Endodermal cell (in vitro differentiated cells): ENCODE measurements at regions not wholly inside any gene's neighbourhood (a gene's known extent, or its start where the extent isn't known, plus 50 kb on each side); places are given as distances from the start of the nearest gene placed in this dataset.

Source experiments
- DNase-seq: peaks from one replicate; pipeline ENCODE4 v3.0.0-alpha.2; 2017
- H3K27ac ChIP-seq: 2 replicates; pipeline ENCODE4 v1.5.1; 2013; ENCODE audit warnings: mild to moderate bottlenecking, low read depth, low read length, moderate library complexity
- H3K27me3 ChIP-seq: 2 replicates; pipeline ENCODE4 v1.6.1; 2013; ENCODE audit warnings: mild to moderate bottlenecking, low read length, moderate library complexity; ENCODE audit not compliant: insufficient read depth, control insufficient read depth, poor library complexity, severe bottlenecking
- H3K36me3 ChIP-seq: 2 replicates; pipeline ENCODE4 v1.7.0; 2013; ENCODE audit warnings: mild to moderate bottlenecking, low read length, moderate library complexity; ENCODE audit not compliant: control insufficient read depth, insufficient read depth
- H3K4me1 ChIP-seq: one replicate; pipeline ENCODE4 v1.7.0; 2013; ENCODE audit warnings: low read length; ENCODE audit not compliant: control insufficient read depth, insufficient read depth
- H3K4me3 ChIP-seq: 2 replicates; pipeline ENCODE4 v1.5.1; 2013; ENCODE audit warnings: mild to moderate bottlenecking, low read length, moderate library complexity
- H3K9ac ChIP-seq: 2 replicates; pipeline ENCODE4 v1.6.1; 2013; ENCODE audit warnings: mild to moderate bottlenecking, low read length, moderate library complexity; ENCODE audit not compliant: poor library complexity, severe bottlenecking; ENCODE audit errors: extremely low read depth
- H3K9me3 ChIP-seq: 2 replicates; pipeline ENCODE4 v1.6.1; 2013; ENCODE audit warnings: mild to moderate bottlenecking, low read length, moderate library complexity; ENCODE audit not compliant: control insufficient read depth
- H3K27ac Mint-ChIP-seq: 2 replicates; pipeline ENCODE4 v1.8.0; 2020; ENCODE audit warnings: mixed read lengths
- H3K27me3 Mint-ChIP-seq: 2 replicates; pipeline ENCODE4 v1.8.0; 2021; ENCODE audit warnings: mild to moderate bottlenecking, mixed read lengths; ENCODE audit not compliant: insufficient read depth
- H3K36me3 Mint-ChIP-seq: 2 replicates; pipeline ENCODE4 v1.8.0; 2020; ENCODE audit warnings: low read depth, mixed read lengths
- H3K4me1 Mint-ChIP-seq: 2 replicates; pipeline ENCODE4 v1.8.0; 2020; ENCODE audit warnings: mixed read lengths
- H3K4me3 Mint-ChIP-seq: 2 replicates; pipeline ENCODE4 v1.8.0; 2020; ENCODE audit warnings: mild to moderate bottlenecking, moderate library complexity, mixed read lengths
- H3K9me3 Mint-ChIP-seq: 2 replicates; pipeline ENCODE4 v1.8.0; 2020; ENCODE audit warnings: mild to moderate bottlenecking, mixed read lengths
- CTCF ChIP-seq: fragments of 200-600 bp; sonication (generic); conservative IDR thresholded peaks from 2 replicates; pipeline ENCODE4 v1.5.0; 2021; ENCODE audit warnings: antibody characterized with exemption, mild to moderate bottlenecking
- WGBS, 2 experiments: methylation state at CpG; one replicate each; pipeline versions ENCODE4 v1.1.5 to v1.1.7; 2013; ENCODE audit warnings: missing lambda C conversion rate in 2 of 2, mixed read lengths in 1 of 2; ENCODE audit not compliant: insufficient coverage in 1 of 2, insufficient read length in 1 of 2; 5-methylcytosine and 5-hydroxymethylcytosine counted together

- peaks cover 4% of the 10 kb centered on the region for H3K27me3 Mint-ChIP-seq
- Histone ChIP-seq H3K9me3 (no peaks in the 10 kb centered on the region), H3K27me3 (no peaks in the 10 kb centered on the region), H3K27ac (peak overlapping the region; percentile 54), H3K36me3 (no peaks in the 10 kb centered on the region), H3K9ac (no peak overlapping the region), H3K4me1 (peaks cover 13% of the 10 kb centered on the region), H3K4me3 (no peak overlapping the region)
- H3K27ac Mint-ChIP-seq, result no peak overlapping the region
- H3K36me3 Mint-ChIP-seq, result no peaks in the 10 kb centered on the region
- TF ChIP-seq CTCF, result no peak
- H3K4me3 Mint-ChIP-seq, result no peak overlapping the region
- no peaks in the 10 kb centered on the region for H3K9me3 Mint-ChIP-seq
- WGBS, 2 experiments, result 55 to 68% methylated on average over 5 to 10 of the region's 10 CpGs
- peak; percentile 83 for DNase-seq
- H3K4me1 Mint-ChIP-seq, result peaks cover 29% of the 10 kb centered on the region
Measured at GRCh38 chr10:78559661-78560340, 509.0 kb upstream of the ZMIZ1 start.

DNA sequence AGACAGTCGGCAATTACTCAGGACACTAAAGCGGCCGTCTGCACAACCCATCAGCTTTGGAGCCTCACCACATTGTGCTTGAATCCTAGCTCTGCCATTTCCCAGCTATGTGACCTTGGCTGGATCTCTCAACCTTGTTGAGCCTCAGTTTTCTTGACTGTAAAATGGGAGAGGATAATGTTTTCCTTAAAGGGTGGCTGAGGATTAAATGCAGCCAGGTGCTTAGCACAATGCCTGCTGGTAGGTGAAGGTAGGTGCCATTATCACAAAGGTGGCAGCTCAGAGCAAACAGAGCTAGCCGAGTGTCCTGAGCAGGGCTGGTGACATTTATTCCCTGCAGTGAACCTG lies 508.5 kb upstream of the ZMIZ1 start:
- Histone ChIP-seq H3K27ac (peak overlapping the region; percentile 54), H3K36me3 (no peaks in the 10 kb centered on the region), H3K27me3 (no peaks in the 10 kb centered on the region), H3K9ac (no peak overlapping the region), H3K4me3 (no peak overlapping the region), H3K9me3 (no peaks in the 10 kb centered on the region), H3K4me1 (peaks cover 13% of the 10 kb centered on the region)
- H3K4me1 Mint-ChIP-seq, result peaks cover 29% of the 10 kb centered on the region
- no peaks in the 10 kb centered on the region for H3K9me3 Mint-ChIP-seq
- TF ChIP-seq CTCF, result no peak
- no peak overlapping the region for H3K4me3 Mint-ChIP-seq
- 91% methylated on average over 4 of the region's 4 CpGs; no CpG with 5 or more reads in 1 of the 2 experiments for WGBS, 2 experiments
- no peak for DNase-seq
- H3K27ac Mint-ChIP-seq, result no peak overlapping the region
- peaks cover 7% of the 10 kb centered on the region for H3K27me3 Mint-ChIP-seq
- no peaks in the 10 kb centered on the region for H3K36me3 Mint-ChIP-seq

- peaks cover 7% of the 10 kb centered on the region for H3K27me3 Mint-ChIP-seq
- no peaks in the 10 kb centered on the region for H3K36me3 ChIP-seq
- H3K4me3 Mint-ChIP-seq, result no peak overlapping the region
- no peaks in the 10 kb centered on the region for H3K9me3 Mint-ChIP-seq
- peaks cover 13% of the 10 kb centered on the region for H3K4me1 ChIP-seq
- no peak overlapping the region for H3K27ac ChIP-seq
- 100% methylated on average over 1 of the region's 2 CpGs for WGBS, 2 experiments
- H3K9me3 ChIP-seq, result no peaks in the 10 kb centered on the region
- TF ChIP-seq CTCF, result no peak
- H3K4me3 ChIP-seq, result no peak overlapping the region
- H3K36me3 Mint-ChIP-seq, result no peaks in the 10 kb centered on the region
- no peak overlapping the region for H3K27ac Mint-ChIP-seq
- peaks cover 35% of the 10 kb centered on the region for H3K4me1 Mint-ChIP-seq
- no peak for DNase-seq
- H3K27me3 ChIP-seq, result no peaks in the 10 kb centered on the region
- H3K9ac ChIP-seq, result no peak overlapping the region
Measured at GRCh38 chr10:78563314-78563713, 505.5 kb upstream of the ZMIZ1 start.
